Glomerular visceral epithelial cell (primary cell): ENCODE measurements at regions not wholly inside any gene's neighbourhood (a gene's known extent, or its start where the extent isn't known, plus 50 kb on each side); places are given as distances from the start of the nearest gene placed in this dataset.
A peak's percentile ranks its signal among the peaks of the same experiment; 100 is the strongest.

Experiments used
- DNase-seq: peaks from one replicate; pipeline ENCODE4 v3.0.0-alpha.2; 2016; ENCODE audit errors: extremely low spot score

DNA sequence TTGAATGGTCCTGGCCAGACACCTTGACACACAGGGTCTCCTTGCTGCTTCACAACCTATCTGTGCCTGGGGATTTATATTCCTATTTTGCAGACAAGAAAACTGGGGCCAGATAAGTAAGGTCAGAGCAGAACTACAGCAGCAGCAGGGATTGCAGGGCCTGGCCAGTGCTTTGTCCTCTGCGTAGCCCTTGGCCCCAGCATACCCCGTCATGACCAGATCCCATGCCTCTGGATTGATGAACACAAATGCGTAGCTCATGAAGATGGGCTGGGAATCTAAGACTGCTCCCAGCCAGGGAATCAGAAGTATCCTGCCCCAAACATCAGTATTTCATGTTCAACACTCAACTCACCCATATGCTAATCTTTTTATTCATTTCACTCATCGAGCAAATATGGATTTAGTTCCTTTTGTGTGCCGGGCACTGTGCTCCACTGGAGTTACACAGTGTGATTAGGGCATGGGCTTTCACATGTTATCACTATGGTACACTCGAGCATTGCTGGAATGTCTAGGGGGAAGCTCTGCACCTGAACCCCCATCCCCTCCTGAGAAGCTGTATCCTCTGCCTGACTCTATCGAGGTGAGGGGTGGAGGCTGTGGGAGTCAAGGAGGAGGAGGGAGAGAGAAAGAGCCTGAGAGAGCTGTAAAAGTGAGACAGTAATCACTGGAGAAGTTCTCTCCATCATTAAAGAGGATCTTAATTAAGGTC, 143.3 kb downstream of the CYP26B1 start:
- DNase-seq = no peak

DNA sequence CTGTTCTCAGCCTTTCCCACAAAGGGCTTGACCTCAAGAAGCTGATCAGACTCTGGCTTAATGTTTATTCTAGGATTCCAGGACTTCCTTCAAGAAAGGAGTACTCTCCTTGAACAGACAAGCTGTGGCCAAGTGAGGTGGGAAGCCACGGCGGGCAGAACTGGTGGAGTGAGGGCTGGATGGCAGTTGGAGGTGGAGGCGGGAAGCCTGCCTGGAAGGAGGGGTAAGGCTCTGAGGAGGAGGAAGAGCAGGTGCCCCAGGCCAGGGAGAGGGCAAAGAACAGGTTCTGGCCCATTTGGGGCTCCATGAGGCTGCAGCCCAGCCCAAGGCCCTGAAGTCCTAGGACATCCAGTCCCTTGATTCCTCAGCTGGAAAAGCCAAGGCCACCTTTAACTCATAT, 143.9 kb downstream of the CYP26B1 start:
- no peak for DNase-seq

DNA sequence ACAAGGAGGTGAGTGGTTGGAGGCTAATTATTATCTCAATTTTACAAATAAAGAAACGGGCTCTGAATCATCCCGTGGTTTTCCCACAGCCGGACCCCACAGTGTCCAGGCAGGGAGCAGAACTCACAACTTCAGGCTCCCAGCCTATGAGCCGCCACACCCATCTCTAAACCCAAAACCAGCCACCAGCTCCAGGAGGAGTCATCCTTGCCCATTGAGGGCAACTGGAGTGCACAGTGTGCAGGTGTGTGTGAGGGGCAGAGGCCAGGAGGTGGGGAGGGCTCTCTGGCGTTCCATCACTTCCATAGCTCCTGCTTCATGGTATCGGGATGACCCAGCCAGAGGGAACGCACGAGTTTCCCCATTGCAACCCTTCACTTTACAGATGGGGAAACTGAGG, 144.5 kb downstream of the CYP26B1 start:
- peak; percentile 14 for DNase-seq

DNA sequence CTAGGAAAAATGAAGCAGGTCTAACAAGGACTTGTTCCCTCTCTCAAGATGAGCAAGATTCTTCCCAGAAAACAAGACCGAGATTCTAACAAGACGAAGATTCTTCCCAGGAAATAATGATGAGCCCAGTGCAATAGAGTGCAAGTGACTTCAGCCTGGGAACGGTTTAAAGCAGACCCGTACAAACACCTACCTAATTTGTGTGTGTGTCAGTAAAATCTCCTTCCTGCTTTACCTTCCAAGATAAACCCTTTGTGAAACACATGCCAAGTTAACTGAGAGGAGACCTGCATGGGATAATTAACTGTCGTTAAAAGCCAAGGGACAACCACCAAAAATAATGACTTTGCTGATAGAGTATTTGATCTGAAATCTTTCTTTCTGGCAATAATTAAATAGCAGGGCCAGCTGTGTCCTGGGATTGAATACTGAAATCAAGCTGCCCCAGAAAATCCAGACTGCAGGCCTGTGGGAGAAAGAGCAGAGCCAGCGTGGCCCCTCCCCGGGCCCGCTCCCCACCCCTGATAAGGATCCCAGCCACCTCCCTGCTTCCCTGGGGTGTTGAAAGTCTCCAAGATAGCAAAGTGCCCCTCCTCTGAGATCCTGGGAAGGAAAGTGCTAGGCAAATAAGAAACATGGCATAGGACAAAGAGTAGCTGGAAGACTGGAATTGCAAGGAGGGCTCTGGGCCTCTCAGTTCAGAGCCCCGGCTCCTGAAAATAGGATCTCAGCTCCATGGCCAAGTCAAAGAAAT, 145.5 kb downstream of the CYP26B1 start:
- DNase-seq = no peak

DNA sequence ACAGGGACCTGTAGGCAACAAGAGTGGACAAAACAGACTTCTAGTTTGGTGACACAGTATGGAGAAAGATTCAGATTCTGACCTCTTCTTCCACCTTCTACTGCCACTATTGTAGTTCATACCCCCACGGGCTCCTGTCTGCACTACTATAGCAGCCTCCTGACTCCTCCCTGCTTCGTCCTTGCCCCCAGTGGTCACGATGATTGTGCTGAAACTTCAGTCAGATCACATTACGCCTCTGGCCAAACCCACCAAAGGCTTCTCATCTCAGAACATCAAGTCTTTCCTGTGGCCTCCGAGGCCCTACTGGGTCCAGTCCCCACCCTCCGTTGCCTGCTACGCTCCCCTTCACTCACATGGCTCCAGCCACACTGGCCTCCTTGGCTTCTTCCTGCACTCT, 147.6 kb downstream of the CYP26B1 start:
- no peak for DNase-seq

DNA sequence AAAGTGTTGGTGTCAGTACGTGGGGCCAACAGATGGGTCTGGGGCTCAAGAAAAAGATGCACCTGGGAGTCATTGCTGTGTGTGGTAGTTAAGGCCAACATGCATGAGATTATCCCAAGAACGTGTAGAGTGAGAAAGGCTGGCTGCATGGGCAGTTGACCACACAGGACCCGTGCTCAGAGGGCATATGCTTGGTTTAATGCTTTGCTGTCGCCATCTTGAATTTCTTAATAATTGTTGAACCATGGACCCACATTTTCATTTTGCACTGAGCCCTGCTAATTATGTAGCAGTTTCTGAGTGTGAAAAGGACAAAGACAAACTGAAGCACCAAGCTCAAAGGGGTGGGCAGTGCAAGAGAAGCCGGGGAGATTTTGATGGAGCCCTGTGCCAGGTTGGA, 148.1 kb downstream of the CYP26B1 start:
- no peak for DNase-seq

DNA sequence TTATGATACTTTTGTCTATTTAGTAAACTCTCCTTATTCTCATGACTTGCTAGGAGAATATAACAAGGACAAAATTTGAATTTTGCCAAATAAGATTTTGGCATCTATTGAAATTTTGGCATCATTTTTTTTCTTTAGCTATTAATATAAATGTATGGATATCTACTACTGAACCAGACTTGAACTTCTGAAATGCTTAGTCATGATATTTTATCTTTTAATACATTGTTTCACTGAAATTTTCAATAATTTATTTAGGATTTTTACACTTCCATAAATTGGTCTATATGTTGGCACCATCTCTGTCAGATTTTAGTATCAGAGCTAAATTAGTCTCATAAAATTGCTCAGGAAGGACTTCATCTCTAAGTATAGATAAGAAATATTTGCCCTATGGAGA, 149.8 kb downstream of the CYP26B1 start:
- no peak for DNase-seq

DNA sequence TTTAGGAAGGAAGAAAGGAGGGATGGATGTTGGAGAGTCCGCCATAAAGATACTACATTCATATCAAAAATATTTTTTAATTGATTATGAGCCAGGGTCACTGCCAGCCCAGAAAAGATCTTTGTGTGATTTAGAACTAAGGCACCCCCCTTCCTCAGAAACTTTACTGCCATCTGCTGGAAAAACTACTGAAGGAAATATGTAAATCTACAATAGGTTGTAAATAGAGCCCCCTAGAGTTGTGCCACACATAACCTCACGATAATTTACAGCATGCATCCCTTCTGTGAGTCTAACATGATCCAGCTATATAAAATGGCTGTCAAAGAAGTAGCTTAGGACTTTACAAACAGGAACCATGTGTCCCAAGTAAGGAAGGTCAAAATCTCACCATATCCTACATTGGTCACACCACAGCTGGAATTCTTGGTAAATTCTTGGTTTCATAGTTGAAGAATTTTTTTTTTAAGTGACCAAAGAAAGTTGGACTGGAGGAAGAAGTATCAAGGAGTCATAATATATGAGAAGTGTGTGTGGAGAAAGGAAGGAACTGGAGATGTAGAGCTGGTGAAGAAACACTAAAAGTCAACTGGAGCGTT, 152.5 kb downstream of the CYP26B1 start:
- DNase-seq = no peak

DNA sequence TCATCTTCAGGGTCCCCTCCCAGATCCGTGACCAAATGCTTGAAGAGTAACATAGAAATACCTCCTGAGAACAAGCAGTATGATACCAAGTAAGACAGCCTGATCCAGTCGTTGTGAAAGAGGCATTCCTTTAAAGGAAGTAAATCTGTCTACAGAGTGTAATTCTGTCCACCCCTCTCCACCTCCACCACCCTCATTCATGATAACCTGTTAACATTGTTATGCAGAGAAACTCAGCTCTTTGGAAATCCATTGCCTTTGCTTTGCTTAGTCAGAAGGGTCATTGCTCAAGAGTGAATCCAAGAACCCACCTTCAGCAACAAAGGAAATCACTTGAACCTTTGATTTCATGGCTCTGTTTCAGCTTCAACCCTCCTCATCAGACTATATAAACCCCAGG, 155.6 kb downstream of the CYP26B1 start:
- no peak for DNase-seq

DNA sequence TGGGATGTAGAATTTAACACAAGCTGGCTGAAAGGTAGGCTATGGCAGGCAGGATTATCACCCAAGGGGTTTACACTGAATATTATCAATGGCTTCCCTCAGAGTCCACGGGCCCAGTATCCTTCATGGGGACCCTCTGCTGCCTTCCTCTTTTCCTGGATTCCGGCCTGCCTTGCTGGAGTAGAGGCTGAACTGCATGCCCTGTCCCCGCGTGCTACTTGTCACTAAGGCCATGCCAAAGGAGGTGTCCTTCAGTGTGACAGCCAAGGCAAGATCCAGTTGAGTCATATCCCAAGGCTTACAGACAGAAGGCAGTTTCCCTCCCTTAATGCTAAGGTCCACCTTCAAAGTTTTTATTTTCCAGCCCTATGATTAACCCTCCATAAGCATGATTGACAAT, 156.3 kb downstream of the CYP26B1 start:
- DNase-seq = no peak

DNA sequence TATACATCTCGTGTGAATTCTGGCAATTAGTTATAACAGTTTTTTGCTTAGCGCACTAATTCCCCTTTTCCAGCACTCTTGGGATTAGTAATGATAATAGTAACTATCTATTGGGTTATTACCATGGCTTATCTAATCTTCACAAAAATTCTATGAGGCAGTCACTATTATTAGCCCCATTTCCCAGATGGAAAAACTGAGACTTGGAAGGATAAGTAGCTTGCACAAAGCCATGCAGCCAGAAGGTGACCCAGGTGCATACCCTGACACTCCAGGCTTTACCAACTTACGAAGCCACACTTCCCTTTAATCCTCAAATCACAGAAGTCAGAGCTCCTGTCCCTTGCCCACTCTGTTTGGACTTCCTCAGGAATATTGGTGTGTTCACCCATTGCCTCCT, 156.8 kb downstream of the CYP26B1 start:
- no peak for DNase-seq

DNA sequence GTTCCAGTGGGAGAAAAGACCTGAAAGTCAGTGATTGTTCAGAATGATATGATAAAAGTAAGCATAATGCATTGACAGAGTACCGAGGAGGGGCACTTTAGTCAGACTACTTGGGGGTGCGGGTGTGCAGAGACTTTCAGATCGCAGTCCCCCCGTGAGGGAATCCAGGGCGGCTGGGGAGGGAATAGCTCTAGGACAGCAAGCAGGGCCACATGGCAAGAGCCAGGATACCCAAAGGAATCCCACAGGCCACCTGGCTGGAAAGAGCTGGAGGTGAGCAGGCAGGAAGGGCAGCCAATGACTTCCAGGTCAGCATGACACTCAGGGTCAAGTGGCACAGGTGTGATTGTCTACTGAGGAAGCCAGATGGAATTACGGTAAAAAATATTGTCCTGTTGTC, 157.5 kb downstream of the CYP26B1 start:
- no peak for DNase-seq

DNA sequence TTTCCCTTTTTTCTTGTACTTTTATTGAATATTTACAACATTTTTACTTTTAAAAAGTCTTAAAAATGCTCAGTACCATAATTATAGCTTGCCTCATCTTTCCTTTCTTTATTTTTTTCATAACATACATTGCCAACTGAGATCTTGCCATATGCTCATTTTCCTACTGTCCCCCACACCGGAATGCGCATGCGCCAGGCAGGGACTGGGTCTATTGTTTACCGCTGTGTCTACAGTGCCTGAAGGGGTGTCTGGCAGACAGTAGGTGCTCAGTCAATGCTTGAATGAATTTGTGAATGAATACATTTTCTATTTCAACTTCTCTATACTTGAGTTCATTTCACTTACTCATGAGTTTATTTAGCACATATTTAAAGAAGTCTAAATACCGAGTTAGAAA, 158.0 kb downstream of the CYP26B1 start:
- DNase-seq = no peak

DNA sequence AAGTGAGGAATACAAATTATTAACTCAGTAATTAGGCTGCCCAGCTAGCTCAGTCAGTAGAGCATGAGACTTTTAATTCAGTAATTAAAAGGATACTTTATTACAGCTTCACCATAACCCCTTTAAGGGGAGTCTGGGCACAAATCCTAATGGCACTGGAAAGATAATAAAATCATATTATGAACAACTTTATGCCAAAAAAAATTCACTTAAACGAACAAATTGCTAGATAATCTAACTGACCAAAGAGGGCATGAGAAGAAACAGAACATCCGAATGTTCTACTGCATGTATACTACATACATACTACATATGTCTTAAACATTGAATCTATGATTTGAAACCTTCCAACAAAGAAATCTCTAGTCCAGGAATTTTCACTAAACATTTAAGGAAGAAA, 159.5 kb downstream of the CYP26B1 start:
- no peak for DNase-seq

DNA sequence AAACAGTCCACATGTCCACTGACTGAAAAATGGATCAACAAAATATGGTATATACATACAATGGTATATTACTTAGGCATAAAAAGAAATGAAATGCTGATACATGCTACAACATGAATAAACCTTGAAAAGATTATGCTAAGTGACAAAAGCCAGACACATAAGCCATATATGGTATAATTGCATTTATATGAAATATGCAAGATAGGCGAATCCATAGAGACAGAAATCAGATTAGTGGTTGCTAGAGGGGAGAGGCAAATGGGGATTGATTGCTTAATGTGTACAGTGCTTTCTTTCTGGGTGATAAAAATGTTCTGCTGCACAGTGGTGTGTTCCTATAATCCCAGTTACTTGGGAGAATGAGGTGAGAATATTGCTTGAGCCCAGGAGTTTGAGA, 171.0 kb downstream of the CYP26B1 start:
- no peak for DNase-seq

DNA sequence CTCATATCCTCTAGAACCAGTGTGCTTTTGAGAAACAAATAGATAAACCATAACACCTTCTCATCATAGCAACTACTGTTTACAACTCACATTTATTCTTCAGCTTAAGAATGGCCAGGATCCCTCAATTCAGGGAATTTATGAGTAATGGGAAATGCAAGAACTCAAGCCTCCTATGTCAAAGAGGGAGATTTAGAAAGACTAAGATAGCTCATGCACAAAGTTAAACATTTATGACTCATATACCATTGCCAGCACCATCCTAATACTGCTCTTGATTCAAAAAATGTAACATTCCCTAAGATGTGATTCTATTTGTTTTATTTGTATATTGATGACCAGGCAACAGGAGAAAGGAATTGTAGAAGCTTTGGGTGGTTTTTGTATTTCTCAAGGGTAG, 172.8 kb downstream of the CYP26B1 start:
- no peak for DNase-seq

DNA sequence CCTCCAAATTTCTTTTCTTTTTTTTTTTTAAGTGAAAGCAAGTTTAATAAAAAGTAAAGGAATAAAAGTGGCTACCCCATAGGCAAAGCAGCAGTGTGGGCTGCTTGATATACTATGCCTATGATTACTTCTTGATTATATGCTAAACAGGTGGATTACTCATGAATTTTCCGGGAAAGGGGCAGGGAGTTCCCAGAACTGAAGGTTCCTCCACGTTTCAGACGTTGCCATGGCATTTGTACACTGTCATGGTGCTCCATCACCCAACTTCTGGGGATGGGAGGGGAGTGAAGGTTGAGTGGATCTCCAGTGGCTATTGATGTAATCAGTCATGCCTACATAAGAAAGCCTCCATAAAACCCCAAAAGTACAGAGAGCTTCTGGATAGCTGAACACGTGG, 176.2 kb downstream of the CYP26B1 start:
- no peak for DNase-seq

DNA sequence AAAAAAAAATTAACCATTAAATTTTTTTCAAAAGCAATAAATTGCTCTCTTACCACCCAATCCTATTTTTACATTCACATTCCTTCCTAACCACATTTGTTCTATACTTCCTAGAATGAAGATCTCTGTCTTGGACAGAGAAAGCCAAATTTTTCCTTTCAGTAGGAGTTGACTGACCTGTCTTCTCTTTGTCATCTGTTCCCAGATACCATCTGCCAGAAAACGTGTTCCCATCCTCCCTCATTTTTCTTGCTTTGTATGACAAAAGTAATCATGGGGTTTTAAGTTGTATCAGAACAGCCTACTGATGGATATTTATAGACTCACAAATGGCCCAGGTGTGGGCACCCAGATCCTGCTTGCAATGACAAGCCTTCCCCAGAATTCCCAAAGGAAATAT, 182.1 kb downstream of the CYP26B1 start:
- no peak for DNase-seq

DNA sequence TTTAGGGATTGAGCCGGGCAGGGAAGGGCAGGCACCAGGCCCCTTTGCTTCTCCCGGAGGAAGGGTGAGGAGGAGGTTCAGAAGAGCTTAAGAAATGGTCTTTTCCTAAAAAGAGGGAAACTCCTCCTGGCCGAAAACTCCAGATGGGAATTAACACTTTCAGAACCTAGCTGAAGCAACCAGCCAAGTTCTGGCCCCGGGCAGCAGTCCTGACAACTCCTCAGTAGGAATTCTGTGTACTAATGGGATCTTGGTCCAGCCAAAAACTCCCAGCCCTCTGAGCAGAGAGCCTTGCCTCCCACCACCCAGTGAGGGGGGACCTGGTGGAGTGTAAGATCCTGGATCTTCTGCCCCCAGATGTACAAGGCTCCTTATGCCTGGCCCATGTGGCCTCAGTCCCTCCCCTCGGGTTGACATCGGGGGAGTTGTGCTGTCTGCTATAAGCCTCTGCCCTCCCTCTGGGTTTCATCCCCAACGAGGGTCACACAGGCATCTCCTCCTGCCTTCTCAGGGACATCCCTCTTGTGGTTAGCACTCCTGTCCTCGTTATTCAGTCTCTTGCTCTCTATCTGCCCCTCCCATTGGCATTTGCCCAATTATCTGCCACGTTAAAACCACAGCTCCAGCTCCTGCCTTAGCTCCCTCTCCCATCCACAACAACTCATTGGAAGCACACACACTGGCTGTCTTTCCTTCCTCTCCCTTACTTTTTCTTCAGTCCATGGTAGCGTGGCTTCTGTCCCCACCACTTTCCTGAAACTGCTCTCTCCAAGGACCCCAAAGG, 184.6 kb downstream of the CYP26B1 start:
- DNase-seq = peak; percentile 24

DNA sequence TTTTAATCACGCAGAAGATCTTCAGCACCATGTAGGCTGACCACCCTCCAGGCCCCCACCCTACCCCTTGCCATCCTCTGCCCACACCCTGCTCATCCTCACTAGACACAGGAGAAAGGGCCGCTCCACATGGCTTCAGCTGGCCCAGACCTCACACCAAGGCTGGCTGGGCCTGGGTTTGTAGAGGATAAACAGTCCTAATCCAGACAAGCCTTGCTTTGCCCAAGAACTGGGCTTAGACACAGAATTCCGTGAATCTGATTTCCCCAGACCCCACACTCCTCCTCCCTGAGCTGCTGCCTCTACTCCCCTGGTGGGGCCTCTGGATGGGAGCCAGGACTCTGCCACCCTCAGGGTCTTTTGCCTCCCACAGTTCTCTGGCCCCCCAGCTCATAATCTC, 185.3 kb downstream of the CYP26B1 start:
- DNase-seq = no peak

DNA sequence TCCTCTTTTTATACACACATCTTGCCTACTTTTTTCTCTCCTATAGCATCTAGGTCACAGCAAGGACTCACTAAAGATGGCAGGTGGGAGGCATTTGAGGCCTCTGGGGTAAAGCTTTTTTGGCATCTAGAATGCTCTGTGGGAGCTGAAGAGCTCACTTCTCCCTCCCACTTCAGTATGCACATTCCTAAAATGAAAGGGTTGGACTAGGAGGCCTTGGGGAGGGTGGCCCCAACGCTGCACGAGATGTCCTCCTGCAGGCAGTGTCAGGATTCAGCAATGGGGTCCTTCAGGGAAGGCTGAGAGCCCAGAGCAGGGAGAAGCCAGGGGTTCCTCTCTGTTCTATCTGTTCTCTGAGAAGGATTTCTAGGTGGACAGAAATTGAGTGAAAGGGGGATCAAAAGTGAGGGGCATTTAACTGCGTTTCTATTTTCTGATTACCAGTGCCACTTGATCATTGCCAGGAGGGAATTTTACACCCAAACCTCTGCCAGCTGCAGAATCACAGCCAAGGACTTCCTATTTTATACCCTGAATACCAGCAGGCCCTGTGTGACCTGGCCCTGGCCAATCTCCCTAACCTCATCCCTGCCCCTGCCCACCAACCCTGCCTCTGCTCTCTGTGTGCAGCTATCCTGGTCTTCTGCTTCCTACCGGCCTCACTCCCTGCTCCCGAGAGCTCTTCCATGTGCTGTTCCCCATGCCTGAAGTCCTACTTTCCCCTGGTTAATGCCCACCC, 186.2 kb downstream of the CYP26B1 start:
- DNase-seq = no peak

DNA sequence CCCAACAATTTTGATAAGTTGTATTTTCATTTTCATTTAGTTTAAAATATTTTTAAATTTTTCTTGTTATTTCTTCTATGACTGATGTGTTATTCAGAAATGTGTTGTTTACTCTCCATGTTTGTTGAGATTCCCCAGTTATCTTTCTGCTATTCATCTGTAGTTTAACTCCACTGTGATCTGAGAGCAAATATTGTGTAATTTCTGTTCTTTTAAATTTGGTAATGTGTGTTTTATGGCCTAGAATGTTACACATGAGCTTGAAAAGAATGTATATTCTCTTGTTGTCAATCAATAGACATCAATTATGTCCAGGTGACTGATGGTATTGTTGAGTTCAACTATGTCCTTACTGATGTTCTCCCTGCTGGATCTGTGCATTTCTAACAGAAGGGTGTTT, 188.2 kb downstream of the CYP26B1 start:
- DNase-seq = no peak
